ENCODE measurements at regions not wholly inside any gene's neighbourhood (a gene's known extent, or its start where the extent isn't known, plus 50 kb on each side); places are given as distances from the start of the nearest gene placed in this dataset.
A peak's percentile ranks its signal among the peaks of the same experiment; 100 is the strongest.

GRCh38 chr9:22244139-22245011, 202.2 kb upstream of the DMRTA1 start:
- H3K4me1 ChIP-seq, result no peaks in the 10 kb centered on the region
- no peaks in the 10 kb centered on the region for H3K27me3 ChIP-seq (ENCODE audit: low read depth)
- peak; percentile 45 for TF ChIP-seq CTCF (IDR thresholded peaks at IDR 0.05)
- peak; percentile 74 to 85 for ATAC-seq
- no peaks in the 10 kb centered on the region for H3K36me3 ChIP-seq
- H3K4me3 ChIP-seq, result peak overlapping the region; percentile 20
- DNase-seq, result no peak
- intact Hi-C loops (cut with DNase I), result loop anchor here (5.0 kb wide), 1 partner anchor 208 kb away; no protein-coding TSS in a partner anchor
- no peak overlapping the region for H3K27ac ChIP-seq
- no peaks in the 10 kb centered on the region for H3K9me3 ChIP-seq

- no peak for TF ChIP-seq CTCF (IDR thresholded peaks at IDR 0.05)
- intact Hi-C loops (cut with DNase I), result no loop called here
- no peak overlapping the region for H3K4me3 ChIP-seq
Observed at GRCh38 chr9:22255337-22255736, 191.3 kb upstream of the DMRTA1 start.

GRCh38 chr9:22256381-22256780, 190.2 kb upstream of the DMRTA1 start:
- DNase-seq, result no peak
- H3K36me3 ChIP-seq, result no peaks in the 10 kb centered on the region
- no peaks in the 10 kb centered on the region for H3K4me1 ChIP-seq
- ATAC-seq, result no peak
- H3K27ac ChIP-seq, result no peak overlapping the region
- no peaks in the 10 kb centered on the region for H3K27me3 ChIP-seq (ENCODE audit: low read depth)
- H3K9me3 ChIP-seq, result peaks cover 7% of the 10 kb centered on the region
- no peak for TF ChIP-seq CTCF (IDR thresholded peaks at IDR 0.05)
- intact Hi-C loops (cut with DNase I), result no loop called here
- no peak overlapping the region for H3K4me3 ChIP-seq

More at GRCh38 chr9:22255337-22255736, 191.3 kb upstream of the DMRTA1 start:
- Histone ChIP-seq H3K4me1 (no peaks in the 10 kb centered on the region), H3K9me3 (peaks cover 13% of the 10 kb centered on the region), H3K27ac (no peak overlapping the region), H3K36me3 (no peaks in the 10 kb centered on the region), H3K27me3 (ENCODE audit: low read depth) (no peaks in the 10 kb centered on the region)
- ATAC-seq (no peak), DNase-seq (no peak)

GRCh38 chr9:22257026-22257816, 189.4 kb upstream of the DMRTA1 start:
- no peaks in the 10 kb centered on the region for H3K36me3 ChIP-seq
- intact Hi-C loops (cut with DNase I), result no loop called here
- no peak overlapping the region for H3K4me3 ChIP-seq
- TF ChIP-seq CTCF (IDR thresholded peaks at IDR 0.05), result no peak
- no peak for ATAC-seq
- DNase-seq, result no peak
- H3K27me3 ChIP-seq (ENCODE audit: low read depth), result no peaks in the 10 kb centered on the region
- no peak overlapping the region for H3K27ac ChIP-seq
- H3K4me1 ChIP-seq, result no peaks in the 10 kb centered on the region
- no peaks in the 10 kb centered on the region for H3K9me3 ChIP-seq

GRCh38 chr9:22265038-22265437, 181.6 kb upstream of the DMRTA1 start:
- Histone ChIP-seq H3K36me3 (no peaks in the 10 kb centered on the region), H3K27me3 (ENCODE audit: low read depth) (no peaks in the 10 kb centered on the region), H3K4me1 (no peaks in the 10 kb centered on the region), H3K27ac (no peak overlapping the region), H3K9me3 (peaks cover 12% of the 10 kb centered on the region), H3K4me3 (no peak overlapping the region)
- no peak for TF ChIP-seq CTCF (IDR thresholded peaks at IDR 0.05)
- DNase-seq, result no peak
- intact Hi-C loops (cut with DNase I), result no loop called here
- no peak for ATAC-seq
